Activated CD8-positive, alpha-beta memory T cell treated with anti-CD3 and anti-CD28 coated beads, Interleukin-2, amount 10 ng/mL, durations not matched to agents 7 days and 5 days (primary cell): ENCODE measurements at regions not wholly inside any gene's neighbourhood (a gene's known extent, or its start where the extent isn't known, plus 50 kb on each side); places are given as distances from the start of the nearest gene placed in this dataset.
"Not testable (repeated sequence)": the region's sequence is repeated elsewhere in the genome, so short reads cannot be mapped to it uniquely, and the experiment has no call there.

Experiments used
- ATAC-seq: fragments of 150-1000 bp; cut with Tn5 transposase; one replicate; pipeline ENCODE4 v1.10.0; 2021; ENCODE audit warnings: moderate library complexity
- CTCF ChIA-PET: fragments of 350-600 bp; sonication (Branson Sonifier 250); formaldehyde crosslinking; loops from one replicate; lab custom pipeline; 2021; ENCODE audit warnings: antibody characterized with exemption; lab: Charles Lee
- DNase-seq: peaks from one replicate; pipeline ENCODE4 v3.0.0-alpha.2; 2020
- H3K27ac Mint-ChIP-seq: one replicate; pipeline ENCODE4 v1.8.0; 2021; ENCODE audit warnings: mild to moderate bottlenecking, mixed read lengths
- H3K27me3 Mint-ChIP-seq: one replicate; pipeline ENCODE4 v1.8.0; 2021; ENCODE audit warnings: mixed read lengths
- H3K36me3 Mint-ChIP-seq: one replicate; pipeline ENCODE4 v1.8.0; 2021; ENCODE audit warnings: mild to moderate bottlenecking, mixed read lengths
- H3K4me1 Mint-ChIP-seq: one replicate; pipeline ENCODE4 v1.8.0; 2021; ENCODE audit warnings: mixed read lengths
- H3K4me3 Mint-ChIP-seq: one replicate; pipeline ENCODE4 v1.8.0; 2021; ENCODE audit warnings: mild to moderate bottlenecking, moderate library complexity, mixed read lengths
- H3K9me3 Mint-ChIP-seq: one replicate; pipeline ENCODE4 v1.8.0; 2022; ENCODE audit warnings: low read depth, mixed read lengths

DNA sequence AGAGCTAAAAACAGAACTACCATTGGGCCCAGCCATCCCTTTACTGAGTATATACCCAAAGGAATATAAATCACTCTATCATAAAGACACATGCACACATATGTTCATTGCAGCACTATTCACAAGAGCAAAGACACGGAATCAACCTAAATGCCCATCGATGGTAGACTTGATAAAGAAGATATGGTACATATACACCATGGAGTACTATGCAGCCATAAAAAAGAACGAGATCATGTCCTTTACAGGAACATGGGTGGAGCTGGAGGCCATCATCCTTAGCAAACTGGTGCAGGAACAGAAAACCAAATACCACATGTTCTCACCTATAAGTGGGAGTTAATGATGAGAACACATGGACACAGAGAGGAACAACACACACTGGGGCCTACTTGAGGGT is 227.1 kb upstream of the RBBP8 start:
- H3K4me1 Mint-ChIP-seq, H3K27me3 Mint-ChIP-seq, H3K4me3 Mint-ChIP-seq, CTCF ChIA-PET, DNase-seq, H3K9me3 Mint-ChIP-seq, ATAC-seq, H3K36me3 Mint-ChIP-seq: not testable (repeated sequence)
- peak overlapping the region; percentile 10 for H3K27ac Mint-ChIP-seq

DNA sequence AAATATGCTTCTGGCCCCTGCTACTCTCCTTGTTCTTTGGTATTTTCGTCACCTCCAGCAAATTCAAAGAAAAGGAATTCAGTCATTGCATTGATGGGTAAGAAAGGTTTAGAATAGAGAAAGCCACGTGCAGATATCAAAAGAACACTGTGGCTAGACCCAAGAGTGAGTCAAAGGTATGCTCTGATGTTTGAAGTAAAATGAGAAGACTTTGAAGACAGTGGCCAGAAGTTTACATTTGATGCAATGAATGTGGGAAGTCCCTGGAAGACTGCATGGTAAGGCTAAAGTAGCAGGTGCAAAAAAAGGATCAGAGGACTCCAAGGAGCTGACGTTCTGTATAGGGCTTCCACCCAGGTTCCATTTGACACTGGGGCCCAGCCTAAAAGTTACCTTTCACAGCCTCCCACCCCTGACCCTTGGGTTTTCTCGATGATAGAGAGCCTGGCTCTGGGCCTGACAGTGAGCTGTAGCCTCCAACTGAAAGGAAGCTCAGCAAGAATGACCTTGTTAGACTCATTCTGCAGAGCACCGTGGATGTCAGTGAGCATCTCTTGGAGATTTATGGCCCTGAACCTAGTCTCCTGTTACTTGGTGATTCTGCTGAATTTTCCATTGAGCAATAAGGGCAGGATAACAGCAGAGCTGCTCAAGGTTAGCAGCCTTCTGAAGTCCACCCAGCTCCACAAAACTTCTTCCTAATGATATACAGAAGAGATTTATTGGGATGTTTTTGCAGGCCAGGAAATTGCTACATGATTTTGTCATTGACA is 223.7 kb upstream of the RBBP8 start:
- no peak for DNase-seq
- CTCF ChIA-PET = no interaction called here
- H3K4me3 Mint-ChIP-seq = no peak overlapping the region
- no peak for ATAC-seq
- H3K9me3 Mint-ChIP-seq = no peaks in the 10 kb centered on the region
- no peaks in the 10 kb centered on the region for H3K36me3 Mint-ChIP-seq
- H3K4me1 Mint-ChIP-seq = no peaks in the 10 kb centered on the region
- H3K27me3 Mint-ChIP-seq = peaks cover 7% of the 10 kb centered on the region
- H3K27ac Mint-ChIP-seq = no peak overlapping the region

DNA sequence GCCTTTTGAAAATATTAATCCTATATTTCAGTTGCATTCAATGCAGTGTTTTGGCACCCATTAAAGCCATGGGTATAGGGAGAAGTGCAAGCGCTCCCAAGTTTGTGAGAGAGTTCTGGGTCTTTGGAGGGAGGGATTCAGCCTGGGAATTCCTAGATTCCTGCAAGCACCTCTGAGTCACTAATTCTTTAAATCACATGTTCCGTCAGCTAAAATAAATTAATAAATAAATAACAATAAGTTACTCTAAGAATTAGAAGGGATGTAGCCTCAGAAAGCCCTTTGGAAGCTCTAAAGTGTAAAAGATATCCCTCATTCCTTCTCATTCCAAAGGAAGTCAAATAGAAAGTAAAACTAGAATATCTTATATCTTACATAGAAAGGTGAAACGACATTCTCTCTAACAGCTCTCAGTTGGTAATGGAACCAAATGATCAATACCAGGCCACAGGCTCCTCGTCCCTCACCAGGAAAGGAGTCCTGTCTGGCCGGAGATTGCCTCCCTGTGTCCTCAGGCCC is 222.4 kb upstream of the RBBP8 start:
- Mint-ChIP-seq H3K9me3 (no peaks in the 10 kb centered on the region), H3K27ac (no peak overlapping the region), H3K36me3 (no peaks in the 10 kb centered on the region), H3K27me3 (peaks cover 7% of the 10 kb centered on the region), H3K4me3 (no peak overlapping the region), H3K4me1 (no peaks in the 10 kb centered on the region)
- DNase-seq (no peak), ATAC-seq (no peak)
- CTCF ChIA-PET = no interaction called here

DNA sequence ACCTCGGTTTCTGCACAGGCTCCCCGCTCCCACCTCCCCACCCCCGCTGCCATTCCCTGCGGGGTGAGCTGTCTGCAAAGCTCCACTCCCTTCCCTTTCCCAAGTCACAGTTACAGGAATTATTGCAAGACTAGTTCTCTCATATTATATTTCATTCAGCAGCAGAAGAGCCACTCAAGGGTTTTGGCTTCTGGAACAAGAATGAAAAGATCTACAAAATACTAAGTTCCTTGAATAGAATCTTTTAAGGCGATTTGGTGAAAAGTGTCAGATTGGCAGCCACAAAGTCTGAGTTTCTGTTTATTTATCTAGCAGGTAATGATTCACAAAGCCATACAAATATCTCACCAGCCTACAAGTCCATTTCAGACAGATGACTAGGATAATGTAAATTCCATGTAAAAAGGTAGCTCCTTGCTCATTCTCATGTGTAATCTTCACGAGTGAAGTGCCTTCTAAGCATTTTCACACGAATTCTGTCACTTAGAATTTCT is 221.9 kb upstream of the RBBP8 start:
- no peak for DNase-seq
- CTCF ChIA-PET = no interaction called here
- ATAC-seq = no peak
- H3K27me3 Mint-ChIP-seq = peaks cover 7% of the 10 kb centered on the region
- H3K9me3 Mint-ChIP-seq = no peaks in the 10 kb centered on the region
- no peak overlapping the region for H3K4me3 Mint-ChIP-seq
- no peak overlapping the region for H3K27ac Mint-ChIP-seq
- H3K4me1 Mint-ChIP-seq = no peaks in the 10 kb centered on the region
- no peaks in the 10 kb centered on the region for H3K36me3 Mint-ChIP-seq

DNA sequence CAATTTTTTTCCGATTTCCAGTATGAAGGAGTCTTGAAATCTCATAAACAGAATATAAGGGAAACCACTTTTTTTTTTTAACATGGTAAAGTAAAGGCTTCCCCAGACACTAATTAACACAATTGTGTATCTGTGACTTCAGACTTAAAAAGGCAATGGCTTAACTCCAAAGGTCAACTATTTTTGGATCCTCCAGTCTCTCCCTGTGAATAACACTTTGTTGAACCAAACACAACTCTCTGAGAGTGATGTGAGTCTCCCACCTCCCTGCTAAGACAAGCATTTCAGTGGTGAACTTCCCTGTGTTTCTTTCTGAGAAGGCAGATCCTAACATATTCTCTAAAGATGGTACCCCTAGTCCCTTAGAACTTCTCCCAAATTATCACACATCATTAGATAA is 219.6 kb upstream of the RBBP8 start:
- Mint-ChIP-seq H3K4me3 (no peak overlapping the region), H3K36me3 (no peaks in the 10 kb centered on the region), H3K9me3 (no peaks in the 10 kb centered on the region), H3K27ac (no peak overlapping the region), H3K4me1 (no peaks in the 10 kb centered on the region), H3K27me3 (peaks cover 7% of the 10 kb centered on the region)
- no peak for DNase-seq
- CTCF ChIA-PET = interaction anchor here (1.5 kb wide), 1 partner anchor 10 kb away, joined by 4 read pairs; no protein-coding TSS in a partner anchor
- no peak for ATAC-seq

DNA sequence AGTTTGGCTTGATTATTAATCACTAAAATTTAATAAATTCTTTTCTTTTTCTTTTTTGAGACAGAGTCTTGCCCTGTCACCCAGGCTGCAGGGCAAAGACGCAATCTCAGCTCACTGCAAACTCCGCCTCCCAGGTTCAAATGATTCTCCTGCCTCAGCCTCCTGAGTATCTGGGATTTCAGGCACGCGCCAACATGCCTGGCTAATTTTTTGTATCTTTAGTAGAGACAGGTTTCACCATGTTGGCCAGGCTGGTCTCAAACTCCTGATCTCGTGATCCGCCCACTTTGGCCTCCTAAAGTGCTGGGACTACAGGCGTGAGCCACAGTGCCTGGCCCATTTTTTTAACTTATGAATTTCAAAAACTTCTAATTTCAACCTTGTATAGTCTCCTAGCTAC is 215.6 kb upstream of the RBBP8 start:
- H3K9me3 Mint-ChIP-seq, DNase-seq, H3K4me1 Mint-ChIP-seq, H3K36me3 Mint-ChIP-seq, ATAC-seq, H3K27me3 Mint-ChIP-seq, H3K27ac Mint-ChIP-seq, H3K4me3 Mint-ChIP-seq: not testable (repeated sequence)
- CTCF ChIA-PET = interaction anchor here (0.7 kb wide), 1 partner anchor 14 kb away, joined by 3 read pairs; no protein-coding TSS in a partner anchor

DNA sequence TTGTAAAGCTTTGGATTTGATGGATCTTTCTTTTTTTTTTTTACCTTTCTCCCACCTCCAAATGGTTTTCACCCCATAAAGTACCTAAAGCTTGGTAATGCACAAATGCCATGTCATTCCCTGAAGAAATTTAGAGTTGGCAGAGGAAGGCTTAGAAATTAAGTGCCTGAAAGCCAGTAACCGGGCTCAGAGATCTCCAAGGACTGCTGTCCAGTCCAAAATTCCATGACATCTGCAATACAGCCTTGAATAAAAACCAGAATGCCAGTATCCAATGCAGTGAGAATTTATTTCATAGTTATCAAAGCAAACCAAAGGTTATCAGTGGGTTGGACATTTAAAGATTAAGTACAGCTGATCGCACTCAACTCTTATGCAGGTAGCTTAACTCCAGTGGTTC is 209.9 kb upstream of the RBBP8 start:
- Mint-ChIP-seq H3K4me3 (no peak overlapping the region), H3K9me3 (no peaks in the 10 kb centered on the region), H3K4me1 (no peaks in the 10 kb centered on the region), H3K27ac (no peak overlapping the region), H3K36me3 (no peaks in the 10 kb centered on the region), H3K27me3 (peaks cover 2% of the 10 kb centered on the region)
- DNase-seq = no peak
- ATAC-seq = no peak
- CTCF ChIA-PET = interaction anchor here (1.2 kb wide), 1 partner anchor 19 kb away, joined by 3 read pairs; no protein-coding TSS in a partner anchor

DNA sequence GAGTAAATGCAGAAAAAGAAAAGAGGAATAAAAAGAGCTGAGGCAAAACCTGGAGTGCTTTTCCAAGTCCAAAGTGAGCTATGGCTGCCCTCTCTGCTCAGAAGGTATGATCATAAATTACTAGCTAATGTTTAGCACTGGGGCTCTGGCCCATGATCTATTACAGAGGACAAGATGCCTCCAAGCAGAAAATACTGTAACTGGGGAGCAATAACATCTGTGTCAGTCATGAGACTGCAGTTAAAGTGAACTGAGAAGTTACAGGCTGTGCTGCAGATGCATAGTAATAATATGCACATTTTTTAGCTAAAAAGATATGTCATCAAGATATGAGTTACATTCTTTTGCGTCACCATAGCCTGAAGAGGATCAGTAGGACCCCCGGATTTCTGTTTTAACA is 209.4 kb upstream of the RBBP8 start:
- H3K27me3 Mint-ChIP-seq = peaks cover 8% of the 10 kb centered on the region
- CTCF ChIA-PET = interaction anchor here (1.2 kb wide), 1 partner anchor 20 kb away, joined by 3 read pairs; no protein-coding TSS in a partner anchor

DNA sequence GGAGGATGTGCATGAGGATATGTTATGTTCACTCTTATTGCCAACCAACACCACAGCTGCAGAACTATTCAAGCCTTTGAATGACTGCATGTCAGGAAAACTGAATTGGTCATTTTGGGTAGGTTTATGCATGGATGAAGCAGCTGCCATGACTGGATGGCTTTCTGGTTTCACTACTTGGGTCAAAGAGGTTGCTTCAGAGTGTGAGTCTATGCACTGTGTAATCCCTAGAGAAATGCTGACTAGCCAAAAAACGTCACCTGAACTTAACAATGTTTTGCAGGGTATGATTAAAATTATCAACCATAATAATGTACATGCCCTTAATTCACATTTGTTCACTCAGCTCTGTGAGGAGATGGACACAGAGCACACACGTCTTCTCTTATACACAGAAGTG is 206.7 kb upstream of the RBBP8 start:
- no peaks in the 10 kb centered on the region for H3K4me1 Mint-ChIP-seq
- H3K36me3 Mint-ChIP-seq = no peaks in the 10 kb centered on the region
- H3K4me3 Mint-ChIP-seq = no peak overlapping the region
- H3K9me3 Mint-ChIP-seq = no peaks in the 10 kb centered on the region
- no peak overlapping the region for H3K27ac Mint-ChIP-seq
- ATAC-seq (no peak), DNase-seq (no peak)
- CTCF ChIA-PET = no interaction called here
- peaks cover 15% of the 10 kb centered on the region for H3K27me3 Mint-ChIP-seq

More for the DNA sequence above, 209.4 kb upstream of the RBBP8 start:
- H3K4me3 Mint-ChIP-seq = no peak overlapping the region
- H3K36me3 Mint-ChIP-seq = no peaks in the 10 kb centered on the region
- H3K4me1 Mint-ChIP-seq = no peaks in the 10 kb centered on the region
- DNase-seq = no peak
- no peak for ATAC-seq
- H3K9me3 Mint-ChIP-seq = no peaks in the 10 kb centered on the region
- H3K27ac Mint-ChIP-seq = no peak overlapping the region

DNA sequence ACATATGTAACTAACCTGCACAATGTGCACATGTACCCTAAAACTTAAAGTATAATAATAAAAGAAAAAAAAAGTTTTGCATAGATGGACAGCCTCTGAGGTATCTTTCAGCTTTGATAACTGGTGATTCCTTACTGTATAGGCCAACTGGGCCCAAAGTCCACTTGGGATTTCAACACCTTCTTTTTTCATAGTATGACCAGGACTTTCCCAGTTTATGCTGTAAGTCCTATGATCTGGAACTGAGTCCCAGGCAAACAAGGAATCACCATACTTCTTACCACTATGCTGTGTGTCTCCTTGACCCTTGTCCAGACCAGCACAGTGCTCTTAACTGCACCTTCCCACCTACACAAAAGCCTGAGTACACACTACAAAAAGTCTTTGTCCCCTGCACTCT is 205.1 kb upstream of the RBBP8 start:
- DNase-seq = no peak
- Mint-ChIP-seq H3K9me3 (no peaks in the 10 kb centered on the region), H3K4me1 (no peaks in the 10 kb centered on the region), H3K27me3 (peaks cover 22% of the 10 kb centered on the region), H3K36me3 (no peaks in the 10 kb centered on the region), H3K27ac (no peak overlapping the region), H3K4me3 (no peak overlapping the region)
- CTCF ChIA-PET = no interaction called here
- ATAC-seq = no peak

DNA sequence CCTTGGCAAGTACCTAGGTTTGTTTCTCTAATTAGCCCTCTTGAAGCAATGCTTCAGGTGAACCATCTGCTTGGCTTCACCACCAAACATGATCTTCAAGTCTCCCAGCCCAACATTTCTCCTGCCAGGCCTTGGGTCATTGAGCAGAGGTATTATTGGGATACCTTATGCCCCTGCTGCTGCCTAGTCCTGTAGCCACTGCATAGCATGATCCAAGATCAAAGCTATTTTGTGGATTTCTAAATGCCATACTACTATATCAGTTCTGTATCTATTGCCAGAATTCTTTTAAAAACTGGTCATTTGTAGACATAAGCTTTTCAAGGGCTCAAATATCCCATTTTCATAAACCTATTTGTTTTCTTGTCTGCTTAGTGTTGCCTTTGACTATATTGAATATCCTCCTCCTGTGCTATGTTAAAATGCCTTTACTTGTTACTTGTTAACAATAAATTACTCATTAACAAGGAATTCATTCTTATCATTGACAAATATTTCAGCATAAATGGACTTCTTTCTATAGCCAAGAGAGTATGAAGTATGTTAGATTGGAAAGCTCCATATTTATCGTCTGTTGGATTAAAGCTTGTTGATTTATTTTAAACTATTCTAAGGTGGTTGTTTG is 204.5 kb upstream of the RBBP8 start:
- ATAC-seq = no peak
- H3K27me3 Mint-ChIP-seq = peaks cover 28% of the 10 kb centered on the region
- no peak overlapping the region for H3K27ac Mint-ChIP-seq
- H3K9me3 Mint-ChIP-seq = no peaks in the 10 kb centered on the region
- no peak overlapping the region for H3K4me3 Mint-ChIP-seq
- H3K4me1 Mint-ChIP-seq = no peaks in the 10 kb centered on the region
- DNase-seq = no peak
- no peaks in the 10 kb centered on the region for H3K36me3 Mint-ChIP-seq
- CTCF ChIA-PET = no interaction called here

DNA sequence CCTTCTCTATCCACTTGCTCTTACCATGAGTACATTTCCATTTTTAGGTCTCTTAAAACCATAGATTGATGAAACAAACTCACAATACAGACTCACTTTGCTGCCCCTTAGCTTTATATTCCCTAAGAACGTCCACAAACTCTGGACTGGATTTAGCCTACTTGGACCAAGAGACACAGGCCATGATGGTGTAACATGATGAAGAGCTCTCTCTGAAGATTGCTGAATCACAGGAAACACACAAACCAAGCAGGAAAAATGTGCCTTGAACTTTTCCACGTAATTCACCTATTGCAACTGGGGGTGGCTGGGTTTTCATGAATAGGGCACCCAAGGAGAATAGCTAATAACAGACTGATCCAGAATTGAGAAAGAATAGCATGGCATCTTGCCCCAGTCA is 201.7 kb upstream of the RBBP8 start:
- Mint-ChIP-seq H3K27ac (no peak overlapping the region), H3K4me1 (no peaks in the 10 kb centered on the region), H3K4me3 (no peak overlapping the region), H3K27me3 (peaks cover 33% of the 10 kb centered on the region), H3K36me3 (no peaks in the 10 kb centered on the region), H3K9me3 (no peaks in the 10 kb centered on the region)
- DNase-seq = no peak
- CTCF ChIA-PET = no interaction called here
- ATAC-seq = no peak

DNA sequence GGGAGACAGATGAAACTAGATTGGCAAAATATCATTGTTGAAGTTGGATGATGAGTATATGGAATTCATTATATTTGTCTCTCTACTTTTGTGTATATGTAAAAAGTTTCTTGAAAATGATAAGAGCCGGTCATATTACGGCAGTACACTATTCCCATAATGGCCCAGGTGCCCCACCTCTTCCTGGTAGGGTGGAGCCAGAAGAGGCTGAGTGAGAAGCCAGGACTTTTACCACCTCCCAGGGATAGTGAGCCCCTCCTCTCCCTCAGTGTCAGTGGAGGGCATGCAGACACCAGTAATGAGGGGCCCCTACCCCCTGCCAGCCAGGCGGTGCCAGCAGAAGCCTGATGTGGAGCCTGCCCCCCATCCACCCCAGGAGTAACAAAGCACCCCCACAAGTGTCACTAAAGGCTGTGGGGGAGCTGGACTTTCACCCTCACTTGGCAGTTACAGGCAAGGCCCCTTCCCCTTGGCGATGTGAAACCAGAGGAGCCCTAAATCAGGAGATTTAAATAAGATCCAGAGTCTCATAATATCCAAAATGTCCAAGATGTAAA is 198.9 kb upstream of the RBBP8 start:
- no peak for DNase-seq
- ATAC-seq = no peak
- H3K27ac Mint-ChIP-seq = no peak overlapping the region
- H3K27me3 Mint-ChIP-seq = peaks cover 25% of the 10 kb centered on the region
- no peaks in the 10 kb centered on the region for H3K9me3 Mint-ChIP-seq
- no peak overlapping the region for H3K4me3 Mint-ChIP-seq
- peaks cover 2% of the 10 kb centered on the region for H3K4me1 Mint-ChIP-seq
- CTCF ChIA-PET = no interaction called here
- no peaks in the 10 kb centered on the region for H3K36me3 Mint-ChIP-seq
